ENCODE measurements at regions not wholly inside any gene's neighbourhood (a gene's known extent, or its start where the extent isn't known, plus 50 kb on each side); places are given as distances from the start of the nearest gene placed in this dataset.

GRCh38 chr4:137347371-137347770, 184.9 kb downstream of the PCDH18 start:
- Histone ChIP-seq H3K4me2 (ENCODE audit: low read length) (no peak overlapping the region), H3K27me3 (ENCODE audit: low read length) (no peaks in the 10 kb centered on the region), H3K4me3 (ENCODE audit: low read length) (no peak overlapping the region), H2AFZ (ENCODE audit: low read length) (no peak overlapping the region), H3K9me3 (ENCODE audit: low read length) (no peaks in the 10 kb centered on the region), H3K79me2 (ENCODE audit: low read length) (no peaks in the 10 kb centered on the region), H3K4me1 (ENCODE audit: insufficient read depth, low read length) (no peaks in the 10 kb centered on the region), H3K9ac (ENCODE audit: low read length) (no peak overlapping the region), H4K20me1 (ENCODE audit: low read length) (no peaks in the 10 kb centered on the region), H3F3A (ENCODE audit: low read length, unreplicated experiment) (no peaks in the 10 kb centered on the region), H3K27ac (ENCODE audit: low read length) (no peak overlapping the region), H3K9me2 (replicated peaks; ENCODE audit: low read length) (no peaks in the 10 kb centered on the region), H3K36me3 (ENCODE audit: low read depth, low read length) (no peaks in the 10 kb centered on the region)
- POLR2A ChIA-PET (ENCODE audit: unreplicated experiment): no interaction called here
- no peak for ATAC-seq
- CTCF ChIA-PET: no interaction called here
- BruUV-seq (replicated peaks): no TSS peak
- TF ChIP-seq EZH2 (IDR thresholded peaks at IDR 0.05; ENCODE audit: low read length, unreplicated experiment): no peak
- TF ChIP-seq CTCF (conservative IDR thresholded peaks at IDR 0.05; ENCODE audit: low read depth, low read length): no peak
- no peak for TF ChIP-seq EZH2phosphoT487 (IDR thresholded peaks at IDR 0.05; ENCODE audit: borderline replicate concordance, low read length)
- DNase-seq: no peak
- intact Hi-C loops (cut with micrococcal nuclease): no loop called here

GRCh38 chr4:137345597-137345996, 186.7 kb downstream of the PCDH18 start:
- no peak overlapping the region for H3K27ac ChIP-seq (ENCODE audit: low read length)
- H3K4me3 ChIP-seq (ENCODE audit: low read length): no peak overlapping the region
- H3K9ac ChIP-seq (ENCODE audit: low read length): no peak overlapping the region
- H4K20me1 ChIP-seq (ENCODE audit: low read length): no peaks in the 10 kb centered on the region
- H3K4me1 ChIP-seq (ENCODE audit: insufficient read depth, low read length): no peaks in the 10 kb centered on the region
- no peaks in the 10 kb centered on the region for H3K9me2 ChIP-seq (replicated peaks; ENCODE audit: low read length)
- H3F3A ChIP-seq (ENCODE audit: low read length, unreplicated experiment): no peaks in the 10 kb centered on the region
- no peak overlapping the region for H2AFZ ChIP-seq (ENCODE audit: low read length)
- no peak overlapping the region for H3K4me2 ChIP-seq (ENCODE audit: low read length)
- intact Hi-C loops (cut with micrococcal nuclease): no loop called here
- TF ChIP-seq EZH2 (IDR thresholded peaks at IDR 0.05; ENCODE audit: low read length, unreplicated experiment) (no peak), CTCF (conservative IDR thresholded peaks at IDR 0.05; ENCODE audit: low read depth, low read length) (no peak), EZH2phosphoT487 (IDR thresholded peaks at IDR 0.05; ENCODE audit: borderline replicate concordance, low read length) (no peak)
- no TSS peak for BruUV-seq (replicated peaks)
- no peaks in the 10 kb centered on the region for H3K79me2 ChIP-seq (ENCODE audit: low read length)
- no peaks in the 10 kb centered on the region for H3K27me3 ChIP-seq (ENCODE audit: low read length)
- POLR2A ChIA-PET (ENCODE audit: unreplicated experiment): no interaction called here
- DNase-seq (no peak), ATAC-seq (no peak)
- no peaks in the 10 kb centered on the region for H3K36me3 ChIP-seq (ENCODE audit: low read depth, low read length)
- CTCF ChIA-PET: no interaction called here
- H3K9me3 ChIP-seq (ENCODE audit: low read length): no peaks in the 10 kb centered on the region

GRCh38 chr4:137343221-137343620, 189.1 kb downstream of the PCDH18 start:
- no peaks in the 10 kb centered on the region for H4K20me1 ChIP-seq (ENCODE audit: low read length)
- H3K36me3 ChIP-seq (ENCODE audit: low read depth, low read length): no peaks in the 10 kb centered on the region
- no TSS peak for BruUV-seq (replicated peaks)
- no peak for DNase-seq
- no peaks in the 10 kb centered on the region for H3F3A ChIP-seq (ENCODE audit: low read length, unreplicated experiment)
- POLR2A ChIA-PET (ENCODE audit: unreplicated experiment): no interaction called here
- no peaks in the 10 kb centered on the region for H3K9me2 ChIP-seq (replicated peaks; ENCODE audit: low read length)
- H3K27me3 ChIP-seq (ENCODE audit: low read length): no peaks in the 10 kb centered on the region
- H3K4me1 ChIP-seq (ENCODE audit: insufficient read depth, low read length): no peaks in the 10 kb centered on the region
- H3K4me2 ChIP-seq (ENCODE audit: low read length): no peak overlapping the region
- no peak overlapping the region for H3K9ac ChIP-seq (ENCODE audit: low read length)
- intact Hi-C loops (cut with micrococcal nuclease): no loop called here
- ATAC-seq: no peak
- no peak overlapping the region for H3K27ac ChIP-seq (ENCODE audit: low read length)
- TF ChIP-seq EZH2phosphoT487 (IDR thresholded peaks at IDR 0.05; ENCODE audit: borderline replicate concordance, low read length) (no peak), CTCF (conservative IDR thresholded peaks at IDR 0.05; ENCODE audit: low read depth, low read length) (no peak), EZH2 (IDR thresholded peaks at IDR 0.05; ENCODE audit: low read length, unreplicated experiment) (no peak)
- H3K9me3 ChIP-seq (ENCODE audit: low read length): no peaks in the 10 kb centered on the region
- CTCF ChIA-PET: no interaction called here
- no peaks in the 10 kb centered on the region for H3K79me2 ChIP-seq (ENCODE audit: low read length)
- H2AFZ ChIP-seq (ENCODE audit: low read length): no peak overlapping the region
- no peak overlapping the region for H3K4me3 ChIP-seq (ENCODE audit: low read length)
